ENCODE measurements at regions not wholly inside any gene's neighbourhood (a gene's known extent, or its start where the extent isn't known, plus 50 kb on each side); places are given as distances from the start of the nearest gene placed in this dataset.

GRCh38 chr2:20536619-20537422 lies 89.9 kb downstream of the RHOB start:
- TF ChIP-seq CTCF (IDR thresholded peaks at IDR 0.05) (no peak), POLR2A (IDR thresholded peaks at IDR 0.05) (no peak)
